Activated CD4-positive, alpha-beta T cell treated with anti-CD3 and anti-CD28 coated beads, Interleukin-2, amount 10 ng/mL, durations not matched to agents 7 days and 5 days (primary cell): ENCODE measurements at regions not wholly inside any gene's neighbourhood (a gene's known extent, or its start where the extent isn't known, plus 50 kb on each side); places are given as distances from the start of the nearest gene placed in this dataset.

ENCODE experiments used
- CTCF ChIA-PET: fragments of 350-600 bp; sonication (Branson Sonifier 250); formaldehyde crosslinking; loops from one replicate; lab custom pipeline; 2021; ENCODE audit warnings: antibody characterized with exemption; lab: Charles Lee
- POLR2A ChIA-PET: fragments of 350-600 bp; sonication (Branson Sonifier 250); formaldehyde crosslinking; loops from one replicate; lab custom pipeline; 2021; ENCODE audit warnings: antibody characterized with exemption; lab: Charles Lee
- DNase-seq: peaks from one replicate; pipeline ENCODE4 v3.0.0-alpha.2; 2020
- H3K27ac Mint-ChIP-seq: one replicate; pipeline ENCODE4 v1.8.0; 2021; ENCODE audit warnings: mild to moderate bottlenecking, moderate library complexity, mixed read lengths
- H3K27me3 Mint-ChIP-seq: one replicate; pipeline ENCODE4 v1.8.0; 2021; ENCODE audit warnings: mixed read lengths
- H3K36me3 Mint-ChIP-seq: one replicate; pipeline ENCODE4 v1.8.0; 2021; ENCODE audit warnings: low read depth, mixed read lengths
- H3K4me1 Mint-ChIP-seq: one replicate; pipeline ENCODE4 v1.8.0; 2021; ENCODE audit warnings: mixed read lengths
- H3K4me3 Mint-ChIP-seq: one replicate; pipeline ENCODE4 v1.8.0; 2021; ENCODE audit warnings: mild to moderate bottlenecking, moderate library complexity, mixed read lengths
- H3K9me3 Mint-ChIP-seq: one replicate; pipeline ENCODE4 v1.8.0; 2021; ENCODE audit warnings: mixed read lengths

DNA sequence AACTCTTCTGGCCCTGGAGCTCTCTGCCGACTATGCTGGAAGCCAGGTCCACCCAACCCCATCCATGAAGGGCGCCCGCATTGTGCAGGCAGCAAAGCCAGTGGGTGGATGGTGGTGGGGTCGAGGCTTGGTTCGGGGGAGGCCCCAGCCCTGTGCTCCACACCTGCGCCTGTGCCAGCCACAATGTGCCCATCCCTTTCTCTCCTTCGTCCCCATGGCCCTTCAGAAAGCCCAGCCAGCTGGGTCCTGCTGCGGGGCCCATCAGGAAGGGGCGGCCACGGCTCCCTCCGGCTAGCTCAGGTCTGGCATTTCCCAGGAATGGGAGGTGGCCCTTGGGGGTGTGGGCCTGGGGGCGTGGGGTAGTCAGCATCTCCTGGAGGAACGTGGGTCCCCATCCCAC lies 91.6 kb downstream of the HMX1 start:
- Mint-ChIP-seq H3K9me3 (no peaks in the 10 kb centered on the region), H3K36me3 (no peaks in the 10 kb centered on the region), H3K4me3 (no peak overlapping the region), H3K27ac (no peak overlapping the region), H3K4me1 (no peaks in the 10 kb centered on the region), H3K27me3 (no peaks in the 10 kb centered on the region)
- ChIA-PET CTCF (no interaction called here), POLR2A (no interaction called here)
- no peak for DNase-seq

DNA sequence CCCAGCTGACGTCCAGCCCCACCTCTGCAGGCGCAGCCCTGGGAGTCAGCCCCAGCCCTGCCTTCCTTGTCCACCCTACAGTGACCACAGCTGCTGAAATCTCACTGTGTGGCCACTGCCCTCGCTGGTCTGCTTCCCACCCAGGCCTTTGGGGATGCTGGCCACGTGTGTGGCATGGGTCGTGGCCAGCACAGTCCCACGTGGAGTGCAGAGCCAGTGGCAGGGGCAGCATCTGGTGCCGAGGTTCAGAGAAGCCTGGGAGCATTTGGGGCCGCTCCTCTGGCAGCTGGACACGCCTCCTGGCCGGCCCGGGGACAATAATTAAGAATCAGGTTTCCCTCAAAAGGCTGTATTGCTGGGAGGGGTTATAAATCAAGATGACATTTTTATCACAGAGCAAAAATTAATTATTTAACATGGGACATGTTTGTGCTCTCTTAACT lies 92.1 kb downstream of the HMX1 start:
- Mint-ChIP-seq H3K4me3 (no peak overlapping the region), H3K27ac (no peak overlapping the region), H3K27me3 (no peaks in the 10 kb centered on the region), H3K9me3 (no peaks in the 10 kb centered on the region), H3K36me3 (no peaks in the 10 kb centered on the region), H3K4me1 (no peaks in the 10 kb centered on the region)
- CTCF ChIA-PET, result no interaction called here
- no peak for DNase-seq
- POLR2A ChIA-PET, result no interaction called here

GRCh38 chr4:8778760-8779159 lies 92.9 kb downstream of the HMX1 start:
- CTCF ChIA-PET, result no interaction called here
- Mint-ChIP-seq H3K27ac (no peak overlapping the region), H3K9me3 (no peaks in the 10 kb centered on the region), H3K4me1 (no peaks in the 10 kb centered on the region), H3K4me3 (no peak overlapping the region), H3K27me3 (no peaks in the 10 kb centered on the region), H3K36me3 (no peaks in the 10 kb centered on the region)
- no peak for DNase-seq
- POLR2A ChIA-PET, result no interaction called here

- POLR2A ChIA-PET, result no interaction called here
- no peak for DNase-seq
- H3K36me3 Mint-ChIP-seq, result no peaks in the 10 kb centered on the region
- CTCF ChIA-PET, result no interaction called here
- H3K4me1 Mint-ChIP-seq, result no peaks in the 10 kb centered on the region
- no peak overlapping the region for H3K4me3 Mint-ChIP-seq
- no peaks in the 10 kb centered on the region for H3K27me3 Mint-ChIP-seq
- H3K9me3 Mint-ChIP-seq, result no peaks in the 10 kb centered on the region
- no peak overlapping the region for H3K27ac Mint-ChIP-seq
Measured at GRCh38 chr4:8778291-8778690, 93.3 kb downstream of the HMX1 start.

DNA sequence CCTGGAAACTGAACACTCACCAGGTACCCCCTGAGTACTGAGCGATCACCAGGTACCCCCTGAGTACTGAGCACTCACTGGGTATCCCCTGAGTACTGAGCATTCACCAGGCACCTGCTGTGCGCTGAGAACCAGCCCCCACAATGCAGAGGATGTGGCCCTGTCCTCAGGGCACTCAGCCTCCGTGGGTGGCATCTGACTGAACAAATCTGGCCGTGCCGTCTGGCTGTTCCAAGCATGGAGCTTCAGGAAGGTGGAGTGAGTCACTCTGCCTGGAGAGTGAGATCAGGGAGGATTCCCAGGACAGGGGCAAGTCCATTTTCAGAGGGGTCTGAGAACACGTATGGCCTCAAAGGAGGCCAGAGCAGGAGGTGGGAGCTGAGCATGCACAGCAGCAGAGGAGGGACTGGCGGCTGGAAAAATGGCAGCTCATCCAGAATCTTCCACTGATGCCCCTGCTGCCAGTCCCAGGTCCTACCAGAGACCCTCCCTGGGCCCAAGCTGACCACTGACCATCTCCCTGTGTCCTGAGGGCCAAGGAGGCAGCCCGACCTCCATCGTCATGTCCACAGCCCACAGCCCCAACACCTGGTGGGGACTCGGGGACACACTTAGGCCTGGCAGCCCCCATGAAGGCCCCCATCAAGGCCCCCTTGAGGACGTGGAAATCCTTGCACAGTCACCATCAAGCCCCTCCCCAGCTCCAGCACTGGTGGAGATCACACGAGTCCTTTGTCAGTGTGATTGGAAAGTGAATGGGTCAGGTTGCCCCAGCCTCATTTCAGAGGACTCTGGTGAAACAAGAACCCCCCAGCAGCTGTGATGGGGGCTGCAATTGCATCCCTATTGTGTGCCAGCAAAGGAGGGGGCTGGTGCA lies 94.1 kb downstream of the HMX1 start:
- POLR2A ChIA-PET, result no interaction called here
- no peaks in the 10 kb centered on the region for H3K36me3 Mint-ChIP-seq
- no peak overlapping the region for H3K4me3 Mint-ChIP-seq
- no peak overlapping the region for H3K27ac Mint-ChIP-seq
- no peak for DNase-seq
- CTCF ChIA-PET, result no interaction called here
- no peaks in the 10 kb centered on the region for H3K4me1 Mint-ChIP-seq
- H3K27me3 Mint-ChIP-seq, result no peaks in the 10 kb centered on the region
- no peaks in the 10 kb centered on the region for H3K9me3 Mint-ChIP-seq

- CTCF ChIA-PET, result no interaction called here
- DNase-seq, result no peak
- no peak overlapping the region for H3K27ac Mint-ChIP-seq
- H3K4me3 Mint-ChIP-seq, result no peak overlapping the region
- no peaks in the 10 kb centered on the region for H3K4me1 Mint-ChIP-seq
- no peaks in the 10 kb centered on the region for H3K9me3 Mint-ChIP-seq
- H3K27me3 Mint-ChIP-seq, result no peaks in the 10 kb centered on the region
- no peaks in the 10 kb centered on the region for H3K36me3 Mint-ChIP-seq
- POLR2A ChIA-PET, result no interaction called here
Measured at GRCh38 chr4:8776366-8776765, 95.3 kb downstream of the HMX1 start.

DNA sequence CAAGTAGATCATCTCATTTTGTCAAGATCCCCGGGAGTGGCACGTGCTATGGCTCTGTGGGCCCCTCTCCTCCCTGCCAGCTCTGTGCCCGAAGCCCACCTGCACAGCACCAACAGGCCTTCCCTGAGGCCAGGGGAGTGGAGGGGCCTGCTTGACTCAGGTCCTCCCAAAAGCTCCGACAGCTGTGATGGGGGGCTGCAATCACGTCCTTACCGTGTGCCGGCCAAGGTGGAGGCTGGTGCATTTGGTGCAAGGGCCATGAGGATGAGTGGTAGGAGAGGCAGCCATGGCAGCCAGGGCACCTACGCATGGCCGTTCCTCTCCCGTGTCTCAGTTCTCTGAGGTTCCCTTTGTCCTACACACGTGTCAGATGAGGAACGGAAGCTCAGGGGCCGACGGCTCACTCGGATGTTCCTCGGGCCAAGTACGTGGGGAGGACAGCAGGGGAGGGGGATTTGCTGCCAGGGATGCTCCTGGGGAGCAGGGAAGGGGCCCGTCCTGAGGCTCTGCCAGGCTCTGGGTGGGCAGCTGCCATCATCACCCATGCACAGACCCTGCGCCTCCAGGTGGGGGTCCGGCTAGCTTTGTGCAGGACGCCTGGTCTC lies 95.8 kb downstream of the HMX1 start:
- H3K9me3 Mint-ChIP-seq, result no peaks in the 10 kb centered on the region
- no peaks in the 10 kb centered on the region for H3K27me3 Mint-ChIP-seq
- ChIA-PET CTCF (interaction anchor here (0.6 kb wide), 1 partner anchor 112 kb away, joined by 3 read pairs; no protein-coding TSS in a partner anchor), POLR2A (no interaction called here)
- no peaks in the 10 kb centered on the region for H3K4me1 Mint-ChIP-seq
- no peak overlapping the region for H3K27ac Mint-ChIP-seq
- no peak overlapping the region for H3K4me3 Mint-ChIP-seq
- no peaks in the 10 kb centered on the region for H3K36me3 Mint-ChIP-seq
- no peak for DNase-seq

- CTCF ChIA-PET, result interaction anchor here (0.6 kb wide), 1 partner anchor 112 kb away, joined by 3 read pairs; no protein-coding TSS in a partner anchor
- Mint-ChIP-seq H3K4me1 (no peaks in the 10 kb centered on the region), H3K36me3 (no peaks in the 10 kb centered on the region), H3K27ac (peak overlapping the region; percentile 50), H3K4me3 (no peak overlapping the region), H3K27me3 (no peaks in the 10 kb centered on the region), H3K9me3 (no peaks in the 10 kb centered on the region)
- POLR2A ChIA-PET, result no interaction called here
- DNase-seq, result no peak
Measured at GRCh38 chr4:8775121-8775520, 96.5 kb downstream of the HMX1 start.

- CTCF ChIA-PET, result no interaction called here
- no peak overlapping the region for H3K27ac Mint-ChIP-seq
Measured at GRCh38 chr4:8774071-8774470, 97.6 kb downstream of the HMX1 start.

GRCh38 chr4:8773124-8773931 lies 98.3 kb downstream of the HMX1 start:
- no peak overlapping the region for H3K4me3 Mint-ChIP-seq
- H3K9me3 Mint-ChIP-seq, result no peaks in the 10 kb centered on the region
- H3K27me3 Mint-ChIP-seq, result no peaks in the 10 kb centered on the region
- no peaks in the 10 kb centered on the region for H3K36me3 Mint-ChIP-seq
- ChIA-PET POLR2A (no interaction called here), CTCF (no interaction called here)
- no peak for DNase-seq
- H3K4me1 Mint-ChIP-seq, result no peaks in the 10 kb centered on the region
- H3K27ac Mint-ChIP-seq, result no peak overlapping the region

More at GRCh38 chr4:8774071-8774470, 97.6 kb downstream of the HMX1 start:
- no peak for DNase-seq
- Mint-ChIP-seq H3K9me3 (no peaks in the 10 kb centered on the region), H3K36me3 (no peaks in the 10 kb centered on the region), H3K4me1 (no peaks in the 10 kb centered on the region), H3K4me3 (no peak overlapping the region), H3K27me3 (no peaks in the 10 kb centered on the region)
- POLR2A ChIA-PET, result no interaction called here

- H3K36me3 Mint-ChIP-seq, result no peaks in the 10 kb centered on the region
- ChIA-PET CTCF (no interaction called here), POLR2A (no interaction called here)
- H3K4me1 Mint-ChIP-seq, result no peaks in the 10 kb centered on the region
- no peak overlapping the region for H3K4me3 Mint-ChIP-seq
- H3K9me3 Mint-ChIP-seq, result no peaks in the 10 kb centered on the region
- no peaks in the 10 kb centered on the region for H3K27me3 Mint-ChIP-seq
- no peak for DNase-seq
- H3K27ac Mint-ChIP-seq, result no peak overlapping the region
Measured at GRCh38 chr4:8772499-8773123, 99.0 kb downstream of the HMX1 start.

DNA sequence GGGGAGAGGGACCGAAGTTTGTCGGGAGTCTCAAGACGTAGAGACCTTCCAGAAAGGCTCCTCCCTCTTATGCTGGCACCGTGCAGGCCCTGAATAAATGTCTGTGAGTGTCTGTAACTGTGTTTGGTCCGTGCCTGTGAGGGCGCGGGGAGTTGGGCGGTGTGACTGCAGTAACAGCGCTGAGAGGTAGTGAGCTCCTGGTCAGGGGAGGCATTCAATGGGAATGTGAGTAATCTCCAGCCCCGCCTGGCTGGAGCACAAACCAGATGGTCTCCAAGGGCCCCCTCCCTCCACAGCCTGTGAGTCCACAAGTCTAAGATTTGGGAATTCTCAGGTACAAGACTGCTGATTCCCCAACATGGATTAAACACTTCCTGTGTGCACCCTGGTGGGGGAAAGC lies 100.0 kb downstream of the HMX1 start:
- POLR2A ChIA-PET, result no interaction called here
- Mint-ChIP-seq H3K4me3 (no peak overlapping the region), H3K27ac (no peak overlapping the region), H3K4me1 (no peaks in the 10 kb centered on the region), H3K27me3 (no peaks in the 10 kb centered on the region), H3K9me3 (no peaks in the 10 kb centered on the region), H3K36me3 (no peaks in the 10 kb centered on the region)
- CTCF ChIA-PET, result no interaction called here
- DNase-seq, result no peak

GRCh38 chr4:8771258-8771590 lies 100.4 kb downstream of the HMX1 start:
- Mint-ChIP-seq H3K4me3 (no peak overlapping the region), H3K27ac (no peak overlapping the region), H3K36me3 (no peaks in the 10 kb centered on the region), H3K4me1 (no peaks in the 10 kb centered on the region), H3K27me3 (no peaks in the 10 kb centered on the region), H3K9me3 (no peaks in the 10 kb centered on the region)
- ChIA-PET CTCF (no interaction called here), POLR2A (no interaction called here)
- DNase-seq, result no peak
